Activated CD4-positive, alpha-beta T cell treated with anti-CD3 and anti-CD28 coated beads, Interleukin-2, amount 10 ng/mL, durations not matched to agents 7 days and 5 days (primary cell): ENCODE measurements at regions not wholly inside any gene's neighbourhood (a gene's known extent, or its start where the extent isn't known, plus 50 kb on each side); places are given as distances from the start of the nearest gene placed in this dataset.

Experiments used
- CTCF ChIA-PET: fragments of 350-600 bp; sonication (Branson Sonifier 250); formaldehyde crosslinking; loops from one replicate; lab custom pipeline; 2021; ENCODE audit warnings: antibody characterized with exemption; lab: Charles Lee
- POLR2A ChIA-PET: fragments of 350-600 bp; sonication (Branson Sonifier 250); formaldehyde crosslinking; loops from one replicate; lab custom pipeline; 2021; ENCODE audit warnings: antibody characterized with exemption; lab: Charles Lee
- DNase-seq: peaks from one replicate; pipeline ENCODE4 v3.0.0-alpha.2; 2020
- H3K27ac Mint-ChIP-seq: one replicate; pipeline ENCODE4 v1.8.0; 2021; ENCODE audit warnings: mild to moderate bottlenecking, moderate library complexity, mixed read lengths
- H3K27me3 Mint-ChIP-seq: one replicate; pipeline ENCODE4 v1.8.0; 2021; ENCODE audit warnings: mixed read lengths
- H3K36me3 Mint-ChIP-seq: one replicate; pipeline ENCODE4 v1.8.0; 2021; ENCODE audit warnings: low read depth, mixed read lengths
- H3K4me1 Mint-ChIP-seq: one replicate; pipeline ENCODE4 v1.8.0; 2021; ENCODE audit warnings: mixed read lengths
- H3K4me3 Mint-ChIP-seq: one replicate; pipeline ENCODE4 v1.8.0; 2021; ENCODE audit warnings: mild to moderate bottlenecking, moderate library complexity, mixed read lengths
- H3K9me3 Mint-ChIP-seq: one replicate; pipeline ENCODE4 v1.8.0; 2021; ENCODE audit warnings: mixed read lengths

DNA sequence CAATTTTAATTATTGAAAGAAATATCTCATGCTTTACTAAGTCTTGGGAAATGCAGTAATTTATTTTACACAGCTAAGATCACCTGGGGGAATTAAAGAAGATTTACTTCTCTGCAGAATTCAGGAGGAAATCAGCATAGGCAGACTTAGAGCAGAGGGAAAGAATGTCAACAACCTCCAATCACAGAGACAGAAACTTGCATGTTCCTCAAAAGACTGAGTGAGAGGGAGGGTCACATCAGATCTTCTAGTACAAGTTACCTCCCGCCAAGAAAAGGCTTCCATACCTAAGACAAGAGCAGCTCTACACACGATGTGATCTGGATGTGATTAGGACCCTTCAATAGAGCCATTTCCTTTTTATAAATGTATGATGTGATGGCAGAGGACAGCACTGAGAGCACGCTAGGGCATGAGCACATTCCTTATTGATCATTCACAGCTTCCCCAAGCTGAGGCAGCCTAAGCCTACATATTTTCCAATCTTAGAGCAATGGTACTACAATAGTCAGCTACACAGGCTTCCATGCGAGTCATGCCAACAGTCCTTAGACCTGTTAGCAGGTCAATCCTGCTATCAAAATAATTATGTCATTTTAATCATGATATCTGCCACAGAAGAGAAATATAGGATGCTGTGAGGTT, 403.3 kb downstream of the ETNK1 start:
- Mint-ChIP-seq H3K4me1 (no peaks in the 10 kb centered on the region), H3K27ac (no peak overlapping the region), H3K9me3 (no peaks in the 10 kb centered on the region), H3K27me3 (no peaks in the 10 kb centered on the region), H3K4me3 (no peak overlapping the region), H3K36me3 (no peaks in the 10 kb centered on the region)
- ChIA-PET CTCF (no interaction called here), POLR2A (no interaction called here)
- no peak for DNase-seq

DNA sequence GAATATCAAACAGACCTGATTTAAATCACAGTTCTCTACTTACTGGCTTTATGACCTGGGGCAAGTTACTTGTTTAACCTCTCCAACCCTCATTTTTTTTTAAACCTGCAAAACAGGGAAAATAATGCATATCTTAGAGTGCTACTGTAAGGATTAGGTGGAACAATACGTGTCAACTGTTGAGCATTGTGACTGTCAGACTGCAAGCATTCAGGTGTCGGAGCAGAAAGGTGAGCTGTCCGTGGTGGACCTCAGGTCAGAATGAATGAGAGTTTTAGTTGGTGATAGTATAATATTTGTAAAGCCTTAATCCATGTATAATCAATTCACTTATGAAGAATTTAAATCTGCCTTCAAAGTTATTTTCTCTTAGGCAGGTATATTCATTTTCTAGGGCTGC, 404.2 kb downstream of the ETNK1 start:
- ChIA-PET POLR2A (no interaction called here), CTCF (no interaction called here)
- no peaks in the 10 kb centered on the region for H3K9me3 Mint-ChIP-seq
- H3K4me3 Mint-ChIP-seq: no peak overlapping the region
- no peaks in the 10 kb centered on the region for H3K4me1 Mint-ChIP-seq
- no peak for DNase-seq
- H3K36me3 Mint-ChIP-seq: no peaks in the 10 kb centered on the region
- H3K27me3 Mint-ChIP-seq: no peaks in the 10 kb centered on the region
- no peak overlapping the region for H3K27ac Mint-ChIP-seq

DNA sequence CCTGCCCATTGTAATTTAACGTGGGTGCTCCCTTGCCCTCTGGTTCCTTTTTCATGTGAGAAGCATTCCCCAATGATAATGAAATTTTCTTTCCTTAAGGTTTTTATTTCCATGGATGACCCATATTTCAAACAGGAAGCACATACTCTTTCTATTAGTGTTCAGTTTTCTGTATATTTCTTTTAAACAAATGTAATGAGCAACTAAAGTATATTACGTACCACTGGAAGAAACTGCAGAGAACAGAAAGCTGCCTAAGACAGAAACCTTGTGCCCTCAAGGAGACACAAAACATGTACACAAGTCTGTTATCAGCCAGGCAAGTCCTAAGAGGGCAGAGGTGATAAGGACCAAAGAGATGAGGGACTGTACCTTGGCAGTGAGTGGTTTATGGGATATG, 414.9 kb downstream of the ETNK1 start:
- H3K4me1 Mint-ChIP-seq: no peaks in the 10 kb centered on the region
- ChIA-PET CTCF (no interaction called here), POLR2A (no interaction called here)
- no peaks in the 10 kb centered on the region for H3K27me3 Mint-ChIP-seq
- H3K36me3 Mint-ChIP-seq: no peaks in the 10 kb centered on the region
- DNase-seq: no peak
- H3K27ac Mint-ChIP-seq: no peak overlapping the region
- H3K4me3 Mint-ChIP-seq: no peak overlapping the region
- no peaks in the 10 kb centered on the region for H3K9me3 Mint-ChIP-seq

DNA sequence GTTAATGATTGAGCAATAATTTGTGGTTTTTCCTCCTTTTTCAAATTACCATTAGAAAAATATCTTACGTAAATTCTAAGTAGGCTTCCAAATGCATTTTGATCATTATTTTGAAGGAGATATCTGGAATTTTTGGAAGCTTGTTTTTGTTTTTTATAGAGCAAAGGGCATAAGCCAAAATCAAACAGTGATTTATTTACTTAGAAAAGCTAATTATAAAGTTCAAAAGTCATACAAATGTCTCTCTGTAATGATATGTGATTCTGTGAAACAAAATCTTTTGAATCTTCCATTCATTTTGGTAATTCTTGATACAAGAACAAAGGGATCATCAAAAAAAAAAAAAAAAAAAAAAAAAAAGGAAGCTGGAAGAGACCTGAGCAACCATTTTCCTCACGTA, 416.8 kb downstream of the ETNK1 start:
- H3K9me3 Mint-ChIP-seq: no peaks in the 10 kb centered on the region
- POLR2A ChIA-PET: no interaction called here

DNA sequence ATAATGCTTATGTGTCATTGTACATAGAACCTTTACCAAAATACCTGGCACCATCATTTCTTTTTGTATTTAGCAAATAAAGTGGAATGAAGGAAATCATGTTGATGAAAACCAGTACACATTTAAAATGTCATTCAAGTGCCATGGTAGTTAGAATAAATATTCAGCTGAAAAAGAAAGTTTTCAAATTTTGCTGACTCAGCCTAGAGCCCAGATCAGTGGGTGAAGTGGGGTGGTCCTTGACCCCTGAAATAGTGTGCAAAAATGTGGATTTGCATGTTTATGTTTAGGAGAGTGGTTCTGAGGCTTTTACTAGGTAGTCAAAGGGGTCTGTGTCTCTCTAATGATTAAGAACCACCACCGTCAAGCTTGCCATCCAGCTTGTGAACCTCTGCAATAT, 418.7 kb downstream of the ETNK1 start:
- Mint-ChIP-seq H3K9me3 (no peaks in the 10 kb centered on the region), H3K4me1 (no peaks in the 10 kb centered on the region), H3K27ac (no peak overlapping the region), H3K27me3 (no peaks in the 10 kb centered on the region), H3K4me3 (no peak overlapping the region), H3K36me3 (no peaks in the 10 kb centered on the region)
- no peak for DNase-seq
- CTCF ChIA-PET: no interaction called here
- POLR2A ChIA-PET: no interaction called here

More for the DNA sequence above, 416.8 kb downstream of the ETNK1 start:
- no peaks in the 10 kb centered on the region for H3K36me3 Mint-ChIP-seq
- H3K27ac Mint-ChIP-seq: no peak overlapping the region
- CTCF ChIA-PET: interaction anchor here (1.6 kb wide), 1 partner anchor 9 kb away, joined by 4 read pairs; no protein-coding TSS in a partner anchor
- H3K27me3 Mint-ChIP-seq: no peaks in the 10 kb centered on the region
- no peak overlapping the region for H3K4me3 Mint-ChIP-seq
- H3K4me1 Mint-ChIP-seq: no peaks in the 10 kb centered on the region
- no peak for DNase-seq

DNA sequence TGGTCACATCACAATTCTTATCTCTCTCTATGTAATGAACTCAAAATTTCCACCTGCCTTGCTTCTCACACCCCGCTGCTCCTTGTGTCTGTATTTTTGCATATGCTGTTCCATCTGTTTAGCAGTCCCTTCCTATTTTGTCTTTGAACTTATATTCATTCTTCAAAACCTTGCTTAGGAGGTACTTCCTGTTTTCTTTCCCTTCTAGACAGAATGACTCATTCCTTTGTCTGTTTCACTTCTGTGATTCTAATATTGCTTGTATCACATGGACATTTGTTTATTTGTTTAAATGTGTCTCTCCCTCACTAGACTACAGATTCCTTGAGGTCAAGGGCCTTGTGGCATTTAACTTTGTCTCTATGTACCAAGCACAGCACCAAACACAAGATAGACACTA, 424.2 kb downstream of the ETNK1 start:
- ChIA-PET CTCF (no interaction called here), POLR2A (no interaction called here)
- H3K36me3 Mint-ChIP-seq: no peaks in the 10 kb centered on the region
- DNase-seq: no peak
- no peak overlapping the region for H3K27ac Mint-ChIP-seq
- H3K9me3 Mint-ChIP-seq: no peaks in the 10 kb centered on the region
- H3K27me3 Mint-ChIP-seq: no peaks in the 10 kb centered on the region
- no peaks in the 10 kb centered on the region for H3K4me1 Mint-ChIP-seq
- no peak overlapping the region for H3K4me3 Mint-ChIP-seq

DNA sequence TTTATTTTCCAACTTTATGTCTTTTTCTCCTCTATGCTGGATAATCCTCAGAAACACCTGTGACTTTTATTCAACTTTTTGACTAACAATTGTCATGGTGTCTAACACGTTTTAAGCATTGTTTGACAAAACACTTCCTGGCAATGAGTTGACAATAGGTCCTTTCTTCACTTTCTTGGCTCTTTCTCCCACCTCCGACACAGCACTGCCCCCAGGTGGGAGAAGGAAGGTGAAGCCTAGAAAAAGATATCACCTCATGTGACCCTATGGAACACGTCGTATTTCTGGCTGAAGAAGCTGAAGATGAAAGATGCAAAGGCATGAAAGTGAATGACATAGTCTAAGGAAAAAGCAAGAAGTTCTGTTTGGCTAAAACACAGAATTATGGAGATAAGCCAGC, 430.0 kb downstream of the ETNK1 start:
- CTCF ChIA-PET: no interaction called here
- Mint-ChIP-seq H3K4me1 (no peaks in the 10 kb centered on the region), H3K4me3 (no peak overlapping the region), H3K27ac (no peak overlapping the region), H3K9me3 (no peaks in the 10 kb centered on the region), H3K36me3 (no peaks in the 10 kb centered on the region), H3K27me3 (no peaks in the 10 kb centered on the region)
- POLR2A ChIA-PET: no interaction called here
- DNase-seq: no peak

DNA sequence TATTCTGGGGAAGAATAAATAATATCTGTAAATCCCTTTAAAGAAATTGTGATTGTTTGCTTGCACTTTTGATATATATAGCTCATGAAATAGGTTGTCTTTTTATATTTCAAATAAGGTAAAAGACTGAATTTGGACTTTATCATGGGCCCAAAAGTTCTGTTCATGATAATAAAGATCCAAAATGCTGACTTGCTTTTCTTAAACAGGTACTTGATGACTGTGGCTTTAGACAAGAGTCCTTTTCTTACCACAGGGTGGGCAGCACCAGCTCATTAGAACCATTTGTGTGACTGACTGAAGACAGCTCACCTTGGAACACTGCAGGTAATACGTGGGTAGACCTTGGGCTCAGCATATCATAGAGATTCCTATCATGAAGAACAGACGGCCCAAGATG, 432.6 kb downstream of the ETNK1 start:
- DNase-seq: no peak
- CTCF ChIA-PET: no interaction called here
- H3K27me3 Mint-ChIP-seq: no peaks in the 10 kb centered on the region

DNA sequence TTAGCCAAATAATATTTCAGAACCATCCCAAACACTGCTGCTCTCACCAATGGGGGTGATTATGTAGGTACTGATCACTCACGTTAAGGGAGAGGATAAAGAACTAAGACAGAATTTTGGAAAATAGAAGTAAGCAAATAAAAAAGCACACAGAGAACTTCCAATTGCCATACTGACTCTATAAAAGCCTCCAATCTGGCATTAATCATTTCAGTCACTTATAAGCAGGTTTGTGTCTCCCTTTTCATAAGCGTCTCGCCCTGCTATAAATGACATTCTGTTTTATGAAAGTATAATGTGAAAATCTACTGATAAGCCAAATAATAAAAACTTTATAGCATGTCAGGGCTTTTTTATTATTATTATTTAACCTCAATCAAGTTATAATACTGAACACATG, 435.2 kb downstream of the ETNK1 start:
- ChIA-PET POLR2A (no interaction called here), CTCF (no interaction called here)
- Mint-ChIP-seq H3K27ac (no peak overlapping the region), H3K4me3 (no peak overlapping the region), H3K4me1 (no peaks in the 10 kb centered on the region), H3K27me3 (no peaks in the 10 kb centered on the region), H3K9me3 (no peaks in the 10 kb centered on the region), H3K36me3 (no peaks in the 10 kb centered on the region)
- DNase-seq: no peak

More for the DNA sequence above, 432.6 kb downstream of the ETNK1 start:
- POLR2A ChIA-PET: no interaction called here
- Mint-ChIP-seq H3K4me1 (no peaks in the 10 kb centered on the region), H3K4me3 (no peak overlapping the region), H3K9me3 (no peaks in the 10 kb centered on the region), H3K36me3 (no peaks in the 10 kb centered on the region), H3K27ac (no peak overlapping the region)

DNA sequence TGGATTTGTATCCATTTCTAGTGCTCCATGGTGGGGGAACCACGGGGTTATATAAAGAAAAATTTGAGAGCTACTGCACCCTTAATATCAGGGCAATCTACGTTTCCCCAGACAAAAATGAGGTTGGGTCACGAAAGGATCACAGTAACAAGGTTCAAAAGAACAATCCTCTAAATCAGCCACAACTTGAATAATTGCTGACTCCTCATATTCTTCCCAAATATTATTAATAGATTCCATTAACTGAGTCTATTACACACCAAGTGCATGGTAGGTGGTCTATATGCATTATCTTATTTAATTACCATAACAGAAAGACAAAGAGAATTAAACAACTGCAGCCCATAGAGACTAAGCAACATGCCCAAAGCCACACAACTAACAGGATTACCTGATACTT, 438.2 kb downstream of the ETNK1 start:
- no peaks in the 10 kb centered on the region for H3K4me1 Mint-ChIP-seq
- H3K4me3 Mint-ChIP-seq: no peak overlapping the region
- H3K27me3 Mint-ChIP-seq: no peaks in the 10 kb centered on the region
- H3K27ac Mint-ChIP-seq: no peak overlapping the region
- DNase-seq: no peak
- ChIA-PET CTCF (no interaction called here), POLR2A (no interaction called here)
- H3K9me3 Mint-ChIP-seq: no peaks in the 10 kb centered on the region
- H3K36me3 Mint-ChIP-seq: no peaks in the 10 kb centered on the region

DNA sequence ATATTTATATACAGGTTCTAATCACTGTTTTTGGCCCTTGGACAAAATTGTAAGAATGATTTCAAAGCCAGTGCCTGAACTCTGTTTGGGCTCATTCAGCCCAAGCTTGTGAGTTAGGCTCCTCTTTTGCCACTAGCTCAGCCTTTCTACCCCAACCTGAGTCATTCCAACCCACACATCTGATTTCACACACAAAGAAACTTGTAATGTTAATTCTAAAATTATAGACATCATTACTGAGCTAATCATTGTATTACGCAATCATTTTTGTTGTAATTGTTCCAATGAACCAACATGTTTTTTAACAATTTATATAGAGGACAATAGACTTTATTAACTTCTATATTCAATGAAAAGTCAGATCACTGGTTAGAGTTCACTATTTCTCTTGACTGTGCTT, 441.1 kb downstream of the ETNK1 start:
- no peak for DNase-seq
- H3K4me1 Mint-ChIP-seq: no peaks in the 10 kb centered on the region
- no peak overlapping the region for H3K27ac Mint-ChIP-seq

DNA sequence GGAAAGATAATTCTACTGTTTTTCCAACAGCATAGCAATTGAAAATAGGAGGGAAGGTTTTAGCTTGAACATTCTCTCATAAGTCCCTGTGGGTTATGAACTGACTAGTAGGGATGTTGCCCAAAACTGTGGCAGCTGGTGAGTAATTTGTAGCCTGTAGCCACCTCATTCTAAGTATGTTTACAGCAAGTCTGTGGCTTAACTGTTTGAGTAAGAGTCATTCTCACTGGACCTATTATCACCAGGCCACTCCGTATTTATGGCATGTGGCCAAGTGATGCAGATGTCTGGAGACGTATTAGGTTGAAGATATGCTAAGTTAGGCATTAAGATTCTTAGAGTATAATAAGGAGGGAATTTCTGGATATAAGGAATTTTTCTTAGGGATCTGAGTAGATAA, 458.3 kb downstream of the ETNK1 start:
- CTCF ChIA-PET: no interaction called here
- no peak for DNase-seq
- Mint-ChIP-seq H3K36me3 (no peaks in the 10 kb centered on the region), H3K9me3 (peaks cover 3% of the 10 kb centered on the region), H3K4me1 (no peaks in the 10 kb centered on the region), H3K27ac (no peak overlapping the region), H3K4me3 (no peak overlapping the region), H3K27me3 (no peaks in the 10 kb centered on the region)
- POLR2A ChIA-PET: no interaction called here

More for the DNA sequence above, 441.1 kb downstream of the ETNK1 start:
- no peak overlapping the region for H3K4me3 Mint-ChIP-seq
- no peaks in the 10 kb centered on the region for H3K27me3 Mint-ChIP-seq
- CTCF ChIA-PET: no interaction called here
- POLR2A ChIA-PET: no interaction called here
- no peaks in the 10 kb centered on the region for H3K36me3 Mint-ChIP-seq
- H3K9me3 Mint-ChIP-seq: peaks cover 4% of the 10 kb centered on the region

DNA sequence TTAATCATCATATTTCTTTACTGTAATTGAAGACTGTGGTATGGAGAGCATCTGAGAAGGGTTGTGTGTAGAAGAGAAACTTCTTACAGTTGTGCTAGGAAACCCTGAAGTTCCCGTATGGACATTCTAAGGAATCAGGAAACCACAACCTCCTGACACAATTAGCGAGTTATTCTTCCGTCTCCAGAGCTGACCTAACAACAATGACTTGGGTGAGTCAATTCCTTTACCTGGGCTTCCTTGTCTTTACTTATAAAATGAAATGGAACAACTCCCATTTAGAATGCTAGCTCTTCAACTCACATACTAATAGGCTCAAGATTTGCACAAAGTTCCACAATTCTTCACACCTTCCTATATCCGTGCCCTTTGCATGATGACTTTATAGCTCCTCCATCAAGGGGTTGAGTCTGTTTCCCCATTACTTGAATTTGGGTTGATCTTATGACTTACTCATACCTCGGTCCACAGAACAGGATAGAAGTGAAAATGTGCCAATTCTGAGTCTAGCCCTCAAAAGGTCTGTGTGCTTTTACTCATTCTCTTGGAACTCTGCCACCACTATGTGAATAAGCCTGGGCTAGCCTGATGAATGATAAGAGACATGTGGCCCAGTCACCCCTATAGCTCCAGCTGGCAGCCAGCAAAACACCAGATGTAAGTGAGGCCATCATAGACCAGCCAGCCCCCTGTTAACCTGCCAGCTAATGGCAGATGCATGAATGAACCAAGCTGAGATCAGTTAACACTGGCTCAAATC, 459.4 kb downstream of the ETNK1 start:
- DNase-seq: no peak
- POLR2A ChIA-PET: no interaction called here
- Mint-ChIP-seq H3K4me1 (no peaks in the 10 kb centered on the region), H3K27ac (no peak overlapping the region), H3K27me3 (no peaks in the 10 kb centered on the region), H3K9me3 (peaks cover 3% of the 10 kb centered on the region), H3K36me3 (no peaks in the 10 kb centered on the region), H3K4me3 (no peak overlapping the region)
- CTCF ChIA-PET: no interaction called here

DNA sequence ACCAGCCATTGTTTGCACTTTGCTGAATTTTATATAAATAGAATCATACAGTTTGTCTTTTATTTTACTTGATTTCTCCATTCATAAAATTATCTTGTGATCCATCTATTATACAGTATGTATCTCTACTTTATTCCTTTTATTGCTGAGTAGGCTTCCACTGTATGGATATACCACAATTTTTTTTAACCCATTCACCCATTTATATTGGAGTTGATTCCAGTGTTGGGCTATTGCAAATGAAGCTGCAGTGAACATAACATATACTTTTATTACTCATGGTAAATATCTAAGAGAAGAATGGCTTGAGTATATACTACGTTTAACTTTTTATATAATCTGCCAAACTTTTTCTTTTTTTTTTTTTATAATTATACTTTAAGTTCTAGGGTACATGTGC, 463.6 kb downstream of the ETNK1 start:
- POLR2A ChIA-PET: no interaction called here

More for the DNA sequence above, 463.6 kb downstream of the ETNK1 start:
- Mint-ChIP-seq H3K4me1 (no peaks in the 10 kb centered on the region), H3K9me3 (peaks cover 5% of the 10 kb centered on the region), H3K27me3 (no peaks in the 10 kb centered on the region), H3K27ac (no peak overlapping the region), H3K36me3 (no peaks in the 10 kb centered on the region), H3K4me3 (no peak overlapping the region)
- CTCF ChIA-PET: no interaction called here
- DNase-seq: no peak
